ENCODE measurements at regions not wholly inside any gene's neighbourhood (a gene's known extent, or its start where the extent isn't known, plus 50 kb on each side); places are given as distances from the start of the nearest gene placed in this dataset.

DNA sequence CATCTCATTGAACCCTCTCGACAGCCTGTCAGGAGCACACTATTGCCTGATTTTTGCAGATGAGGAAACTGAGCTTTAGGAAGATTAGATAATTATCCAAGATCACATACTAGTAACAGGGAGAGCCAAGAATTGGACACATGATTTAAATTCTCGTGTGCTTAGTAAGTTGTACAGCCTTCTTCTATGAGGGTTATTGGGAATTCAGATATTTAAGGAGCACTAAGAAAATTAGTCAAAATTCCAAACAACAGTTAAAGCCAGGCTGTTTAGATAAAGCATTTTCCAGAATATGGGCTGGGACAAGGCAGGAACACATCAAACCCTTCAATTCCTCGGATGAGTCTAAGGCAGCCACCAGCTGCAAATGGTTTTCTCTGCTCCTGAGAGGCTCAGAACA, 148.8 kb downstream of the TMEM30B start (continued):
- TF ChIP-seq, protein P1, sequence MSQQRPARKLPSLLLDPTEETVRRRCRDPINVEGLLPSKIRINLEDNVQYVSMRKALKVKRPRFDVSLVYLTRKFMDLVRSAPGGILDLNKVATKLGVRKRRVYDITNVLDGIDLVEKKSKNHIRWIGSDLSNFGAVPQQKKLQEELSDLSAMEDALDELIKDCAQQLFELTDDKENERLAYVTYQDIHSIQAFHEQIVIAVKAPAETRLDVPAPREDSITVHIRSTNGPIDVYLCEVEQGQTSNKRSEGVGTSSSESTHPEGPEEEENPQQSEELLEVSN (IDR thresholded peaks at IDR 0.05) = no peak
- TF ChIP-seq TCF12 (IDR thresholded peaks at IDR 0.05; ENCODE audit: low read depth, low read length) (no peak), KDM4A (IDR thresholded peaks at IDR 0.05; ENCODE audit: low read depth, low read length, severe bottlenecking) (no peak)
- TF ChIP-seq, protein P2, sequence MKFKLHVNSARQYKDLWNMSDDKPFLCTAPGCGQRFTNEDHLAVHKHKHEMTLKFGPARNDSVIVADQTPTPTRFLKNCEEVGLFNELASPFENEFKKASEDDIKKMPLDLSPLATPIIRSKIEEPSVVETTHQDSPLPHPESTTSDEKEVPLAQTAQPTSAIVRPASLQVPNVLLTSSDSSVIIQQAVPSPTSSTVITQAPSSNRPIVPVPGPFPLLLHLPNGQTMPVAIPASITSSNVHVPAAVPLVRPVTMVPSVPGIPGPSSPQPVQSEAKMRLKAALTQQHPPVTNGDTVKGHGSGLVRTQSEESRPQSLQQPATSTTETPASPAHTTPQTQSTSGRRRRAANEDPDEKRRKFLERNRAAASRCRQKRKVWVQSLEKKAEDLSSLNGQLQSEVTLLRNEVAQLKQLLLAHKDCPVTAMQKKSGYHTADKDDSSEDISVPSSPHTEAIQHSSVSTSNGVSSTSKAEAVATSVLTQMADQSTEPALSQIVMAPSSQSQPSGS (IDR thresholded peaks at IDR 0.05; ENCODE audit: low read length) = no peak
